Gastrocnemius medialis (tissue), 4 donors: ENCODE measurements at regions not wholly inside any gene's neighbourhood (a gene's known extent, or its start where the extent isn't known, plus 50 kb on each side); places are given as distances from the start of the nearest gene placed in this dataset.

Experiments
- ATAC-seq, 2 donors: fragments of 150-250 bp; one replicate each; pipeline ENCODE4 v1.9.1; 2016
- DNase-seq, 2 donors: peaks; one replicate each; pipeline ENCODE4 v3.0.0-alpha.2; 2019
- H3K27ac ChIP-seq, 4 donors: fragments of 200-600 bp; sonication (generic); 1 replicate in 1 of 4; 2 replicates in 3 of 4; pipeline ENCODE4 v1.5.1; 2016 to 2018; ENCODE audit warnings: mild to moderate bottlenecking in 2 of 4, moderate library complexity in 1 of 4
- H3K27me3 ChIP-seq, 3 donors: fragments of 200-600 bp; sonication (generic) in 2 of 3; 1 replicate in 1 of 3; 2 replicates in 2 of 3; pipeline versions ENCODE4 v1.5.1 to v1.6.0; 2016 to 2019; ENCODE audit warnings: mild to moderate bottlenecking in 1 of 3, moderate library complexity in 1 of 3
- H3K36me3 ChIP-seq, 2 donors: fragments of 200-600 bp; sonication (generic) in 1 of 2; one replicate each; pipeline ENCODE4 v1.5.1; 2017 to 2018
- H3K4me1 ChIP-seq, 2 donors: fragments of 200-600 bp; sonication (generic) in 1 of 2; one replicate each; pipeline ENCODE4 v1.5.1; 2016 to 2017; ENCODE audit warnings: mild to moderate bottlenecking in 2 of 2
- H3K4me3 ChIP-seq, 4 donors: fragments of 200-600 bp; sonication (generic) in 3 of 4; 1 replicate in 1 of 4; 2 replicates in 3 of 4; pipeline ENCODE4 v1.5.1; 2016 to 2019; ENCODE audit warnings: mild to moderate bottlenecking in 2 of 4
- H3K9me3 ChIP-seq, 3 donors: fragments of 200-600 bp; sonication (generic) in 2 of 3; 1 replicate in 1 of 3; 2 replicates in 2 of 3; pipeline ENCODE4 v1.5.1; 2016 to 2019
- POLR2A ChIP-seq, 2 donors: fragments of 450-650 bp; IDR thresholded peaks; one replicate each; pipeline ENCODE4 v1.6.1; 2017; ENCODE audit warnings: antibody characterized with exemption in 2 of 2, mild to moderate bottlenecking in 2 of 2, moderate library complexity in 2 of 2
- in situ Hi-C, 4 donors: fragments of 200-750 bp; cut with MboI; loops; one replicate each; pipeline versions ENCODE4 v1.15.0 to v1.8.0; 2017; ENCODE audit warnings: low sequenced_read_pairs in 4 of 4
- intact Hi-C: fragments of 100-400 bp; cut with DNase I; formaldehyde crosslinking; loops from one replicate; pipeline ENCODE4 v1.15.1; 2023; ENCODE audit warnings: low total_unique reads
- TF ChIP-seq, protein P1 (sequence below), 5 experiments: fragments of 450-650 bp in 3 of 5; fragments of 200-600 bp in 2 of 5; sonication (generic) in 2 of 5; IDR thresholded peaks in 4 of 5; conservative IDR thresholded peaks in 1 of 5; 1 replicate in 4 of 5; 2 replicates in 1 of 5; pipeline ENCODE4 v1.5.1; 2016 to 2019; ENCODE audit warnings: antibody characterized with exemption in 5 of 5, mild to moderate bottlenecking in 3 of 5, moderate library complexity in 3 of 5

- no peaks in the 10 kb centered on the region for H3K36me3 ChIP-seq
- no peak overlapping the region for H3K27ac ChIP-seq
- ATAC-seq (no peak), DNase-seq (no peak)
- H3K9me3 ChIP-seq: no peaks in the 10 kb centered on the region
- in situ Hi-C loops (no loop called here), intact Hi-C loops (no loop called here)
- no peak overlapping the region for H3K4me3 ChIP-seq
- H3K4me1 ChIP-seq: no peaks in the 10 kb centered on the region
- H3K27me3 ChIP-seq: no peaks in the 10 kb centered on the region
- no peak for TF ChIP-seq POLR2A (IDR thresholded peaks at IDR 0.05)
- TF ChIP-seq, protein P1, sequence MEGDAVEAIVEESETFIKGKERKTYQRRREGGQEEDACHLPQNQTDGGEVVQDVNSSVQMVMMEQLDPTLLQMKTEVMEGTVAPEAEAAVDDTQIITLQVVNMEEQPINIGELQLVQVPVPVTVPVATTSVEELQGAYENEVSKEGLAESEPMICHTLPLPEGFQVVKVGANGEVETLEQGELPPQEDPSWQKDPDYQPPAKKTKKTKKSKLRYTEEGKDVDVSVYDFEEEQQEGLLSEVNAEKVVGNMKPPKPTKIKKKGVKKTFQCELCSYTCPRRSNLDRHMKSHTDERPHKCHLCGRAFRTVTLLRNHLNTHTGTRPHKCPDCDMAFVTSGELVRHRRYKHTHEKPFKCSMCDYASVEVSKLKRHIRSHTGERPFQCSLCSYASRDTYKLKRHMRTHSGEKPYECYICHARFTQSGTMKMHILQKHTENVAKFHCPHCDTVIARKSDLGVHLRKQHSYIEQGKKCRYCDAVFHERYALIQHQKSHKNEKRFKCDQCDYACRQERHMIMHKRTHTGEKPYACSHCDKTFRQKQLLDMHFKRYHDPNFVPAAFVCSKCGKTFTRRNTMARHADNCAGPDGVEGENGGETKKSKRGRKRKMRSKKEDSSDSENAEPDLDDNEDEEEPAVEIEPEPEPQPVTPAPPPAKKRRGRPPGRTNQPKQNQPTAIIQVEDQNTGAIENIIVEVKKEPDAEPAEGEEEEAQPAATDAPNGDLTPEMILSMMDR (IDR thresholded peaks at IDR 0.05 in 4 of 5, conservative IDR thresholded peaks at IDR 0.05 in 1 of 5): no peak
Observed at GRCh38 chr19:16022681-16023080, 53.6 kb upstream of the TPM4 start.

DNA sequence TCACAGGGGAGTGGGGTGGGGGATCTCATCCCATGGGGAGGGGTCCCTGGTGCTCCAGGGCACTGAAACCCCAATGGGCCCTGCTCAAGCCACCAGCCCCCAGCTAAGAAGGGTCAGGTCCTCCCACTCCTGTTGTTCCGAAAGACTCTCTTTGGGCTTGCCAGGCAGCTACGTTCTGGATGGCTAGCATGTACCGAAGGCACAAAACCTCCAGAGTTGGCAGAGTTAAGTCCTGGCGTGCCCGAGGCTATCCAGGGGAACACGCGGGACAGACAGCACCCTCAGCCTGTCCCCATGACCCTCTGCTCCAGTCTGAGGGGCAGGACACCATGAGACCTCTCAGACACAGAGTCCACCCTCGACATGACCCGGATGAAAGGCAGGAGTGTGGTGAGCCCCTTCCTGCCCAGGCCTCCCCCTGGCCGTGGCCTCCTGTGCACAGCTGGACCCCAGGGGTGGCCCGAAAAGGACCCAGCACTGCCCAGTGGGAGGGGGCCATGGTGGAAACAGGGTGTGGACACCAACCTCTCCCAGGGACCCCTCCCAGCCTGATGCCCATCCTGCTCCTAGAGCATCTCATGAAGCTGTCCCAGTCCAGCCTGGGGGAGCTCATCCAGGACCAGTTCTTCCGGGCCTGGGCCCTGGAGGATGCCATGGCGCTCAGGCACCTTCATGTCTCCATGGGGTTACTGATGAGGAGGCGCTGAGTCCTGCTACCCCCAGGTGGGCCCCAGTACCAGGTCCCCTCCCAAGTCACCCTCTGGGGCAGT lies 53.0 kb upstream of the TPM4 start:
- ATAC-seq: no peak
- H3K4me1 ChIP-seq: no peaks in the 10 kb centered on the region
- in situ Hi-C loops (no loop called here), intact Hi-C loops (no loop called here)
- no peak overlapping the region for H3K4me3 ChIP-seq
- TF ChIP-seq, protein P1 (IDR thresholded peaks at IDR 0.05 in 4 of 5, conservative IDR thresholded peaks at IDR 0.05 in 1 of 5): no peak
- H3K9me3 ChIP-seq: no peaks in the 10 kb centered on the region
- no peak overlapping the region for H3K27ac ChIP-seq
- no peak for DNase-seq
- H3K27me3 ChIP-seq: no peaks in the 10 kb centered on the region
- no peaks in the 10 kb centered on the region for H3K36me3 ChIP-seq

- Histone ChIP-seq H3K4me1 (no peaks in the 10 kb centered on the region), H3K9me3 (no peaks in the 10 kb centered on the region), H3K27ac (no peak overlapping the region), H3K4me3 (no peak overlapping the region), H3K27me3 (no peaks in the 10 kb centered on the region), H3K36me3 (no peaks in the 10 kb centered on the region)
- in situ Hi-C loops: loop anchor here in 1 of 4 donors (25.0 kb wide), 1 partner anchor 163 kb away; the partner anchor contains the start of genes AP1M1 and FAM32A
- intact Hi-C loops: no loop called here
- DNase-seq: no peak
- TF ChIP-seq POLR2A (IDR thresholded peaks at IDR 0.05): no peak
- TF ChIP-seq, protein P1 (IDR thresholded peaks at IDR 0.05 in 4 of 5, conservative IDR thresholded peaks at IDR 0.05 in 1 of 5): no peak
- ATAC-seq: no peak
Observed at GRCh38 chr19:16024266-16025107, 51.8 kb upstream of the TPM4 start.

DNA sequence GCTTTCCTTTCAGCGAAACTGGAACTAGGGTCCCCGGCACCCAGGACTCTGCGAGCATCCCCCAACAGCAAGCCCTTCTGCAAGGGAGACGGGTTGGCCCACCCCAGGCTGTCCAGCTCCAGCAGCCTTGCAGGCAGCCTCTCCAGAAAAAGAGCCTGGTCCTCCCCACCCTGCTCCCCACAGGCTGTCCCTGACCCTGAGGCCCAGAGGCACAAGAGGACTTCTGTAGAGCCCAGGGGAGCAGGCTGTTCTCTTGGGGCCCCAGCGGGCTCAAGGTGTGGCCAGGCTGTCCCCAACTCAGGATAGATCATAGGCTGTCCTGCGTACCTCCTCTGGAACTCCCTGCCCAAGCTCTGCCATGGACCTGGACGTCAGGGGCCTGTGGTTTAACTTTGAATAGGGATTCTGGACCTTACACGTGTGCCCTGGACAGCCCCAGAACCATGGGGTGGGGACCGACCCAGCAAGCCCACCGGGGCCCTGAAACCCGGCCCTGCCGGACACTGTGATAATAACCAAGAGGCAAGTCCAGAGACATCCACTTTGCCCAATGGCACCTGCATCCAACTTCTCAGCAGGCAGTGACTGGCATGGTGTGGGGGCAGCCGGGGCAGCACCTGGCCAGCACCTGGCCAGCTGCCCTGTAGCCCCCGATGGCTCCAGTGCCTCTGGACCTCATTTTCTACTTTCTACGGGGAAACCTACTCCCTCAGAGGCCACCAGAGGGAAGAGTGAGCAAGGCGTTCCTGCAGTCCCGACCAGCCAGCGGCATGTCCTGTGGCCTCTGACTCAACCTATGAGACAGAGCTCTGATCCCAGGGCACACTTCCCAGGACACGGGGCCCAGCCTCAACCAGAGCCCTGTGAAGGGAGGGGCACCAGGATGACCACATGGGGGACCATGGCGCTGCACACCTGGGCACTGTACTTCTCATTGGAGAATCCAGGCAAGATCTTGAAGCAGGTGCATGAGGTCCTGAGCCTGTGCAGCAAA lies 50.9 kb upstream of the TPM4 start:
- ATAC-seq: no peak
- Histone ChIP-seq H3K9me3 (no peaks in the 10 kb centered on the region), H3K27me3 (no peaks in the 10 kb centered on the region), H3K36me3 (no peaks in the 10 kb centered on the region), H3K4me1 (no peaks in the 10 kb centered on the region), H3K27ac (no peak overlapping the region), H3K4me3 (no peak overlapping the region)
- intact Hi-C loops (no loop called here), in situ Hi-C loops (loop anchor here in 1 of 4 donors (25.0 kb wide), 1 partner anchor 162 kb away; the partner anchor contains the start of genes AP1M1 and FAM32A)
- no peak for DNase-seq
- no peak for TF ChIP-seq POLR2A (IDR thresholded peaks at IDR 0.05)
- TF ChIP-seq, protein P1 (IDR thresholded peaks at IDR 0.05 in 4 of 5, conservative IDR thresholded peaks at IDR 0.05 in 1 of 5): no peak
